ENCODE measurements at regions not wholly inside any gene's neighbourhood (a gene's known extent, or its start where the extent isn't known, plus 50 kb on each side); places are given as distances from the start of the nearest gene placed in this dataset.

DNA sequence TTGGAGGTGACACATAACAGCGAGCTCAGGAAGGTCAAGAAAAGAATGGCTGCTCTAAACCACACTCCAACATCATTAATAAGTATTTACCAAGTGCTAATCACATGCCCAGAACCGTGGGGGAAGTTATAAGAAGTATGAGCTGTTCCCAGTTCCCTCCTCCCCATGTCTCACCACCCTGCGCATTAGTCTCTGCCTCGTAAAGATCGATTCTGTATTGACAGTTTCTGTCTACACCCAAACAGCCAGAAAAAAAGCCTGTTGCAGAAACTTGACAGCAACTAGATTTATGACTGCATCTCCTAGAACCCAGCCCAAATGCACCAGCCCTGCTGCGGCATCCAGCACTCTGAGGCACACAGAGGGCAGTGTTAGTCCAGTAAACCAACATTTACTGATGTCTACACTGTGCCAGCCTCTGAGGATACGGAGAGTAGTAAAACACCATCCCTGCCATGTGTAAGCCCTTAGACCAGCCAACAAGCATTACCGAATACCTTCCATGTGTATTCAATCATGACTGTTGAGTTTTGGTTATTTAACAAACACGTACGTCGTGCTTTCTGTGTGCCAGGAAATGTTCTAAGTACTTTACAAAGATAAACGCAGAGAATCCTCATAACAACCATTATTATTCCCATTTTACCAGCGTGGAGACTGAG lies 63.6 kb upstream of the ZBTB40 start:
- no peak overlapping the region for H2BK12ac ChIP-seq (ENCODE audit: low read depth, low read length)
- no peak overlapping the region for H4K5ac ChIP-seq (ENCODE audit: insufficient read length, low read depth, low read length)
- DNase-seq (ENCODE audit: low read depth in 1 of 2, low spot score in 2 of 2) (no peak), FAIRE-seq (no peak)
- no peak overlapping the region for H2BK120ac ChIP-seq (replicated peaks; ENCODE audit: low read depth, low read length)
- no peak overlapping the region for H3K23ac ChIP-seq (ENCODE audit: insufficient read length)
- no peak overlapping the region for H2AFZ ChIP-seq (ENCODE audit: low read length)
- no peak overlapping the region for H3K18ac ChIP-seq (ENCODE audit: extremely low read depth, low read length)
- H3K79me2 ChIP-seq (ENCODE audit: control insufficient read depth in 1 of 2, insufficient read depth in 2 of 2, low read length in 2 of 2): no peaks in the 10 kb centered on the region
- peaks cover 0 to 5% (median 2%) of the 10 kb centered on the region in 4 experiments; a peak in 2 of 7 replicates for H3K4me1 ChIP-seq (replicated peaks in 1 of 4; ENCODE audit: control insufficient read depth in 3 of 4, insufficient read depth in 4 of 4, low read length in 3 of 4)
- TF ChIP-seq RAD21 (IDR thresholded peaks at IDR 0.05 in 1 of 2, conservative IDR thresholded peaks at IDR 0.05 in 1 of 2; ENCODE audit: low read depth in 2 of 2, low read length in 2 of 2): no peak
- TF ChIP-seq FOSL1 (IDR thresholded peaks at IDR 0.05; ENCODE audit: insufficient read depth, low read depth, low read length): no peak
- TF ChIP-seq SIN3A (conservative IDR thresholded peaks at IDR 0.05 in 1 of 2, IDR thresholded peaks at IDR 0.05 in 1 of 2; ENCODE audit: low read depth in 1 of 2, low read length in 2 of 2): no peak
- H3K27ac ChIP-seq (ENCODE audit: low read depth, low read length): no peak overlapping the region
- H3K27me3 ChIP-seq (replicated peaks in 1 of 4; ENCODE audit: control insufficient read depth in 3 of 4, extremely low read depth in 1 of 4, insufficient read depth in 3 of 4, low read length in 3 of 4): no peaks in the 10 kb centered on the region
- H2BK5ac ChIP-seq (ENCODE audit: low read depth, low read length): no peak overlapping the region
- no peak overlapping the region for H3K56ac ChIP-seq (replicated peaks; ENCODE audit: insufficient read length, low read depth, low read length)
- H3K4ac ChIP-seq (replicated peaks; ENCODE audit: insufficient read length, low read depth, low read length): no peak overlapping the region
- no peak overlapping the region for H3K14ac ChIP-seq (ENCODE audit: insufficient read length)
- H3K36me3 ChIP-seq (ENCODE audit: control insufficient read depth in 2 of 4, insufficient read depth in 4 of 4, low read length in 3 of 4): no peaks in the 10 kb centered on the region
- H4K91ac ChIP-seq (replicated peaks; ENCODE audit: insufficient read length, low read length): no peak overlapping the region
- no peak overlapping the region for H2BK20ac ChIP-seq (ENCODE audit: low read length)
- no peak overlapping the region for H3K4me3 ChIP-seq (ENCODE audit: extremely low read depth in 1 of 4, insufficient read depth in 2 of 4, low read depth in 3 of 4, low read length in 4 of 4)
- H3K4me2 ChIP-seq (ENCODE audit: insufficient read depth in 1 of 2, low read depth in 2 of 2, low read length in 2 of 2): no peak overlapping the region
- no peak overlapping the region for H2BK15ac ChIP-seq (ENCODE audit: low read length)
- no peak overlapping the region for H3K9ac ChIP-seq (replicated peaks in 1 of 4; ENCODE audit: extremely low read depth in 1 of 4, low read depth in 3 of 4, low read length in 3 of 4)
- H3K9me3 ChIP-seq (ENCODE audit: insufficient read depth in 2 of 2, low read depth in 1 of 2, low read length in 1 of 2): no peaks in the 10 kb centered on the region
- H3K79me1 ChIP-seq (ENCODE audit: low read depth, low read length): no peaks in the 10 kb centered on the region
- ChIA-PET CTCF (ENCODE audit: partially characterized antibody) (interaction anchor here (0.7 to 2.8 kb wide), 7 partner anchors 9 to 244 kb away, joined by 3 to 14 read pairs (median 3); no protein-coding TSS in a partner anchor), POLR2A (ENCODE audit: partially characterized antibody) (no interaction called here)
- no peak overlapping the region for H4K8ac ChIP-seq (ENCODE audit: extremely low read depth, insufficient read depth, low read length)
- H4K20me1 ChIP-seq (replicated peaks in 1 of 2; ENCODE audit: control insufficient read depth in 1 of 2, insufficient read depth in 2 of 2, low read length in 2 of 2): no peaks in the 10 kb centered on the region
- H2AK5ac ChIP-seq (ENCODE audit: low read depth, low read length): no peak overlapping the region
- WGBS, 2 experiments (ENCODE audit: extremely low coverage in 1 of 2, insufficient coverage in 1 of 2, insufficient read length in 1 of 2, insufficient replicate concordance in 2 of 2, low coverage in 1 of 2, low lambda C conversion rate in 2 of 2, missing lambda C conversion rate in 1 of 2): 87% methylated on average over 13 of the region's 13 CpGs; no CpG with 5 or more reads in 1 of the 2 experiments
- no peaks in the 10 kb centered on the region for H3K23me2 ChIP-seq (ENCODE audit: low read depth, low read length)

Measured in H1 (cell line).